ENCODE measurements at regions not wholly inside any gene's neighbourhood (a gene's known extent, or its start where the extent isn't known, plus 50 kb on each side); places are given as distances from the start of the nearest gene placed in this dataset.

- TF ChIP-seq MAZ (IDR thresholded peaks at IDR 0.05; ENCODE audit: borderline replicate concordance, low read depth, low read length) (no peak), FOS (IDR thresholded peaks at IDR 0.05; ENCODE audit: low read depth, low read length) (0 out of 2 replicates have a peak, but pooled peaks have one; percentile 24), CHD1 (IDR thresholded peaks at IDR 0.05; ENCODE audit: low read depth, low read length) (no peak)
- Histone ChIP-seq H2AK9ac (replicated peaks; ENCODE audit: low read depth, low read length, poor library complexity) (no peak overlapping the region), H2BK20ac (ENCODE audit: low read depth, low read length) (peak overlapping the region; percentile 98), H3K23ac (ENCODE audit: low read depth, low read length) (peak overlapping the region; percentile 87; the same call in 1 of the 2 replicates), H3K4me1 (ENCODE audit: control insufficient read depth, insufficient read depth, low read length) (peaks cover 9% of the 10 kb centered on the region; the same call in 1 of the 2 replicates), H2BK120ac (ENCODE audit: low read depth, low read length) (peak overlapping the region; percentile 97), H3K4me2 (ENCODE audit: low read depth, low read length) (no peak overlapping the region; the same call in 1 of the 2 replicates), H3K4me3 (ENCODE audit: insufficient read depth, low read depth, low read length) (no peak overlapping the region), H3K27ac (ENCODE audit: insufficient read depth, low read length) (peak overlapping the region; percentile 78; the same call in 1 of the 2 replicates), H3K27me3 (ENCODE audit: control insufficient read depth, insufficient read depth, low read length) (no peaks in the 10 kb centered on the region), H3K9ac (ENCODE audit: low read depth, low read length) (no peak overlapping the region), H4K5ac (ENCODE audit: low read depth, low read length) (peak overlapping the region; percentile 96; the same call in 1 of the 2 replicates), H2BK5ac (ENCODE audit: low read depth, low read length, poor library complexity, severe bottlenecking) (peak overlapping the region; percentile 96), H3K79me1 (ENCODE audit: low read depth in 1 of 2, low read length in 2 of 2) (0 out of 4 replicates have a peak, but pooled peaks cover 0 to 3% of the 10 kb centered on the region in 2 experiments), H4K8ac (ENCODE audit: low read depth in 2 of 2, low read length in 2 of 2) (peak overlapping the region; percentile 82 to 96; a peak in 2 of 4 replicates), H2BK15ac (ENCODE audit: low read depth, low read length) (no peak overlapping the region; the same call in 2 of the 3 replicates), H4K91ac (ENCODE audit: insufficient read depth, low read depth, low read length) (peak overlapping the region; percentile 95; the same call in 1 of the 2 replicates), H3K9me3 (ENCODE audit: control insufficient read depth, insufficient read depth, low read length) (peaks cover 6% of the 10 kb centered on the region), H4K20me1 (ENCODE audit: insufficient read depth, low read length) (no peaks in the 10 kb centered on the region), H3K36me3 (ENCODE audit: control insufficient read depth, insufficient read depth, low read length) (no peaks in the 10 kb centered on the region), H2AK5ac (ENCODE audit: low read depth, low read length) (no peak overlapping the region), H3K18ac (ENCODE audit: low read depth, low read length) (peak overlapping the region; percentile 99; the same call in 1 of the 2 replicates), H3K4ac (ENCODE audit: low read depth, low read length) (peak overlapping the region; percentile 90; the same call in 1 of the 2 replicates), H2AFZ (replicated peaks; ENCODE audit: low read length, poor library complexity) (no peak overlapping the region), H3K14ac (replicated peaks; ENCODE audit: low read depth, low read length) (peak overlapping the region; percentile 91; the same call in 1 of the 2 replicates), H3K56ac (ENCODE audit: extremely low read depth, insufficient read depth, low read length) (peak overlapping the region; percentile 82; the same call in 1 of the 2 replicates), H3K9me1 (ENCODE audit: insufficient read depth, low read length) (no peaks in the 10 kb centered on the region)
- in situ Hi-C loops (cut with MboI; ENCODE audit: low sequenced_read_pairs): no loop called here
- peak; percentile 42; the same call in 1 of the 2 replicates for ATAC-seq (ENCODE audit: low read depth)
- intact Hi-C loops (cut with micrococcal nuclease): loop anchor here (5.0 kb wide), 2 partner anchors 60 to 170 kb away; no protein-coding TSS in a partner anchor
- POLR2A ChIA-PET (ENCODE audit: unreplicated experiment): no interaction called here
- DNase-seq: peak; percentile 56
- CTCF ChIA-PET: no interaction called here
- WGBS, 2 experiments (ENCODE audit: extremely low coverage in 2 of 2, insufficient read length in 1 of 2): no CpG with 5 or more reads among the region's 3 CpGs
- BruUV-seq (replicated peaks): no TSS peak
- dilution Hi-C loops (cut with HindIII; ENCODE audit: low sequenced_read_pairs, unreplicated experiment): no loop called here
Observed at GRCh38 chr2:39932198-39932597, 153.1 kb upstream of the THUMPD2 start.
